ENCODE measurements at regions not wholly inside any gene's neighbourhood (a gene's known extent, or its start where the extent isn't known, plus 50 kb on each side); places are given as distances from the start of the nearest gene placed in this dataset.

DNA sequence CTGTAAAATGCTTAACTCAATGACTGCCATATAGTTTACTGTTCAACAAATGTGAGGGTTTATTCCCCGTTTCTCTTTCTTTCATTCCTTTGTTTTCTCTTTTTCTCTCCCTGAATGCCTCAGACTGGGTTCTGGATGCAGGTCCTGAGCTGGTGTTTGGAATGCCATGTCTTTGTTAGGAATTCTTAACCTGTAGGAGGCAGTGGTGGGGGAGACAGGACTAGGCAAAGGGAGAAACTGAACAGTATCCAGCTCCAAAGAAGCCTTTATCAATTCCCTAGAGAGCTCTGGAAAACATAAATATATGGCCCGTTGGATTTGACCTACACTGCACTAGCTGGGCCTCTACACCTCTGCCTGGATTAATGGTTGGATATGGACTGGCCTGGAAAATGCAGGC lies 621.2 kb upstream of the SLC35B3 start:
- ChIA-PET POLR2A (ENCODE audit: unreplicated experiment) (no interaction called here), CTCF (no interaction called here)
- Histone ChIP-seq H3K9me3 (ENCODE audit: low read length) (no peaks in the 10 kb centered on the region), H2AFZ (ENCODE audit: low read length) (no peak overlapping the region), H4K20me1 (ENCODE audit: low read length) (no peaks in the 10 kb centered on the region), H3K27me3 (ENCODE audit: low read length) (peaks cover 10% of the 10 kb centered on the region), H3K79me2 (ENCODE audit: low read length) (no peaks in the 10 kb centered on the region), H3K36me3 (ENCODE audit: low read depth, low read length) (no peaks in the 10 kb centered on the region), H3K4me2 (ENCODE audit: low read length) (no peak overlapping the region), H3K4me1 (ENCODE audit: insufficient read depth, low read length) (no peaks in the 10 kb centered on the region), H3K9me2 (replicated peaks; ENCODE audit: low read length) (no peaks in the 10 kb centered on the region), H3K4me3 (ENCODE audit: low read length) (no peak overlapping the region), H3K9ac (ENCODE audit: low read length) (no peak overlapping the region), H3F3A (ENCODE audit: low read length, unreplicated experiment) (no peaks in the 10 kb centered on the region), H3K27ac (ENCODE audit: low read length) (no peak overlapping the region)
- intact Hi-C loops (cut with micrococcal nuclease): no loop called here
- BruUV-seq (replicated peaks): no TSS peak
- DNase-seq: no peak
- ATAC-seq: no peak
- TF ChIP-seq, protein P1, sequence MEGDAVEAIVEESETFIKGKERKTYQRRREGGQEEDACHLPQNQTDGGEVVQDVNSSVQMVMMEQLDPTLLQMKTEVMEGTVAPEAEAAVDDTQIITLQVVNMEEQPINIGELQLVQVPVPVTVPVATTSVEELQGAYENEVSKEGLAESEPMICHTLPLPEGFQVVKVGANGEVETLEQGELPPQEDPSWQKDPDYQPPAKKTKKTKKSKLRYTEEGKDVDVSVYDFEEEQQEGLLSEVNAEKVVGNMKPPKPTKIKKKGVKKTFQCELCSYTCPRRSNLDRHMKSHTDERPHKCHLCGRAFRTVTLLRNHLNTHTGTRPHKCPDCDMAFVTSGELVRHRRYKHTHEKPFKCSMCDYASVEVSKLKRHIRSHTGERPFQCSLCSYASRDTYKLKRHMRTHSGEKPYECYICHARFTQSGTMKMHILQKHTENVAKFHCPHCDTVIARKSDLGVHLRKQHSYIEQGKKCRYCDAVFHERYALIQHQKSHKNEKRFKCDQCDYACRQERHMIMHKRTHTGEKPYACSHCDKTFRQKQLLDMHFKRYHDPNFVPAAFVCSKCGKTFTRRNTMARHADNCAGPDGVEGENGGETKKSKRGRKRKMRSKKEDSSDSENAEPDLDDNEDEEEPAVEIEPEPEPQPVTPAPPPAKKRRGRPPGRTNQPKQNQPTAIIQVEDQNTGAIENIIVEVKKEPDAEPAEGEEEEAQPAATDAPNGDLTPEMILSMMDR (conservative IDR thresholded peaks at IDR 0.05; ENCODE audit: low read depth, low read length): 0 out of 2 replicates have a peak, but pooled peaks have one; percentile 14
- TF ChIP-seq EZH2 (IDR thresholded peaks at IDR 0.05; ENCODE audit: low read length, unreplicated experiment): no peak

DNA sequence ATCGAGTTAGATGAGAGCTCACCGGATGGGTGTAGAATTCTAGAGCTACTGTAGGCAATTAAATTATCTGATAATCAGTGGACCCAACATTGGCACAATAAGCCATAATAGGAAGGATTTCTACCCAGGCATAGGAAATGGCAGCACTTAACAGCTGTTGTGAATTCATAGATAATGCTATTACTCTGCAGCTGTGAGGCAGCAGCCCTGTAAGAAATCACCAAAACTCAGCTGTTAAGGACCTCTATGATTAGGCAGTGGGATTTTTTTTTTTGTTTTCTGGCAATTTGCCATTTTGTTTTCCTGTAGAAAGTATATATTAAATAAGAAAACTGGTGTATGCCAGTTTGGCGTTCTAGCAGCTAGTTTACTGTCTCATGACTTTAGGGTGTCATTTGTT lies 609.1 kb upstream of the SLC35B3 start:
- ChIA-PET POLR2A (ENCODE audit: unreplicated experiment) (no interaction called here), CTCF (no interaction called here)
- H3F3A ChIP-seq (ENCODE audit: low read length, unreplicated experiment): no peaks in the 10 kb centered on the region
- H3K36me3 ChIP-seq (ENCODE audit: low read depth, low read length): no peaks in the 10 kb centered on the region
- no peak overlapping the region for H3K4me2 ChIP-seq (ENCODE audit: low read length)
- H3K4me3 ChIP-seq (ENCODE audit: low read length): no peak overlapping the region
- BruUV-seq (replicated peaks): no TSS peak
- no peaks in the 10 kb centered on the region for H3K4me1 ChIP-seq (ENCODE audit: insufficient read depth, low read length)
- H3K9ac ChIP-seq (ENCODE audit: low read length): no peak overlapping the region
- H4K20me1 ChIP-seq (ENCODE audit: low read length): no peaks in the 10 kb centered on the region
- no peaks in the 10 kb centered on the region for H3K79me2 ChIP-seq (ENCODE audit: low read length)
- no peak overlapping the region for H2AFZ ChIP-seq (ENCODE audit: low read length)
- H3K9me3 ChIP-seq (ENCODE audit: low read length): no peaks in the 10 kb centered on the region
- no peak overlapping the region for H3K27ac ChIP-seq (ENCODE audit: low read length)
- intact Hi-C loops (cut with micrococcal nuclease): no loop called here
- ATAC-seq (no peak), DNase-seq (no peak)
- H3K27me3 ChIP-seq (ENCODE audit: low read length): no peaks in the 10 kb centered on the region; the same call in 1 of the 2 replicates
- TF ChIP-seq EZH2 (IDR thresholded peaks at IDR 0.05; ENCODE audit: low read length, unreplicated experiment) (no peak), EZH2phosphoT487 (IDR thresholded peaks at IDR 0.05; ENCODE audit: borderline replicate concordance, low read length) (no peak)
- TF ChIP-seq, protein P1 (conservative IDR thresholded peaks at IDR 0.05; ENCODE audit: low read depth, low read length): no peak
- H3K9me2 ChIP-seq (replicated peaks; ENCODE audit: low read length): no peaks in the 10 kb centered on the region

DNA sequence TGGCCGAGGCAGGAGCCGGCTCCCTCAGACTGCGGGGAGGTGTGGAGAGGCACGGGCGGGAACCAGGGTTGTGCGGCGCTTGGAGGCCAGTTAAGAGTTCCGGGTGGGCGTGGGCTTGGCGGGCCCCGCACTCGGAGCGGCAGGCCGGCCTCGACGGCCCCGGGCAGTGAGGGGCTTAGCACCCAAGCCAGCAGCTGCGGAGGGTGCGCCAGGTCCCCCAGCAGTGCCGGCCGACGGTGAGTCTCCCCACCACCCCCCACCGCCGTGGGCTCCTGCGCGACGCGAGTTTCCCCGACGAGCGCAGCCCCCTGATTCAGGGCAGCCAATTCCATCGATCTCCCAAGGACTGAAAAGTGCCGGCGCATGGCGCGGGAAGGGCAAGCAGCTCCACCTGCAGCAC lies 605.4 kb upstream of the SLC35B3 start:
- no peak overlapping the region for H2AFZ ChIP-seq (ENCODE audit: low read length)
- BruUV-seq (replicated peaks): no TSS peak
- POLR2A ChIA-PET (ENCODE audit: unreplicated experiment): no interaction called here
- H4K20me1 ChIP-seq (ENCODE audit: low read length): no peaks in the 10 kb centered on the region
- H3K4me1 ChIP-seq (ENCODE audit: insufficient read depth, low read length): no peaks in the 10 kb centered on the region
- H3F3A ChIP-seq (ENCODE audit: low read length, unreplicated experiment): no peaks in the 10 kb centered on the region
- no peak overlapping the region for H3K9ac ChIP-seq (ENCODE audit: low read length)
- no peaks in the 10 kb centered on the region for H3K9me3 ChIP-seq (ENCODE audit: low read length)
- no peak overlapping the region for H3K27ac ChIP-seq (ENCODE audit: low read length)
- H3K9me2 ChIP-seq (replicated peaks; ENCODE audit: low read length): no peaks in the 10 kb centered on the region
- ATAC-seq: no peak
- H3K79me2 ChIP-seq (ENCODE audit: low read length): no peaks in the 10 kb centered on the region
- CTCF ChIA-PET: no interaction called here
- intact Hi-C loops (cut with micrococcal nuclease): no loop called here
- peaks cover 13% of the 10 kb centered on the region for H3K27me3 ChIP-seq (ENCODE audit: low read length)
- H3K4me2 ChIP-seq (ENCODE audit: low read length): no peak overlapping the region
- no peak for DNase-seq
- H3K4me3 ChIP-seq (ENCODE audit: low read length): no peak overlapping the region
- TF ChIP-seq, protein P1 (conservative IDR thresholded peaks at IDR 0.05; ENCODE audit: low read depth, low read length): no peak
- TF ChIP-seq EZH2phosphoT487 (IDR thresholded peaks at IDR 0.05; ENCODE audit: borderline replicate concordance, low read length) (no peak), EZH2 (IDR thresholded peaks at IDR 0.05; ENCODE audit: low read length, unreplicated experiment) (no peak)
- no peaks in the 10 kb centered on the region for H3K36me3 ChIP-seq (ENCODE audit: low read depth, low read length)

Data from PC-3 (cell line).